ENCODE measurements at regions not wholly inside any gene's neighbourhood (a gene's known extent, or its start where the extent isn't known, plus 50 kb on each side); places are given as distances from the start of the nearest gene placed in this dataset.
A peak's percentile ranks its signal among the peaks of the same experiment; 100 is the strongest.

DNA sequence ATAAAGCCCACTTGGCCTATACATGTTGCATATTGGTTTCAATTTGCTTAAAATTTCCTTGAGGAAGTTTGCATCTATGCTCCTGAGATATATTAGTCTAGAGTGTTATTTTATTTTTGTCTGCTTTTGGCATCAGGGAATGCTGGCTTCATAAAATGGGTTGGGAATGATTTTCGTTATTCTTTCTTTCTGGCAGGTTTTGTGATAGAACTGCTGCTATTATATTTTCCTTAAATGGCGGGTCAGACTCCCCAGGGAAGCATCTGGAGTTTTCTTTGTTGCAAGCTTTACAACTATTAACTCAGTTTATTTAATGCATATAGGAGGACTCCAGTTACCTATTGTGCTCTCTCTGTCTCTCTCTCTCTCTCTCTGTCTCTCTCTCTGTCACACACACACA lies 82.0 kb upstream of the WDR17 start:
- Histone ChIP-seq H3K4me3 (ENCODE audit: low read depth, low read length) (no peak overlapping the region), H3K27ac (ENCODE audit: low read depth, low read length) (no peak overlapping the region), H3K9ac (ENCODE audit: low read depth, low read length) (no peak overlapping the region), H3K36me3 (ENCODE audit: control insufficient read depth, insufficient read depth, low read length) (no peaks in the 10 kb centered on the region), H3K27me3 (ENCODE audit: control insufficient read depth, insufficient read depth, low read length) (no peaks in the 10 kb centered on the region), H3K4me1 (ENCODE audit: control insufficient read depth, insufficient read depth, low read length) (peaks cover 7% of the 10 kb centered on the region), H3K9me3 (ENCODE audit: control insufficient read depth, insufficient read depth, low read length) (no peaks in the 10 kb centered on the region)

DNA sequence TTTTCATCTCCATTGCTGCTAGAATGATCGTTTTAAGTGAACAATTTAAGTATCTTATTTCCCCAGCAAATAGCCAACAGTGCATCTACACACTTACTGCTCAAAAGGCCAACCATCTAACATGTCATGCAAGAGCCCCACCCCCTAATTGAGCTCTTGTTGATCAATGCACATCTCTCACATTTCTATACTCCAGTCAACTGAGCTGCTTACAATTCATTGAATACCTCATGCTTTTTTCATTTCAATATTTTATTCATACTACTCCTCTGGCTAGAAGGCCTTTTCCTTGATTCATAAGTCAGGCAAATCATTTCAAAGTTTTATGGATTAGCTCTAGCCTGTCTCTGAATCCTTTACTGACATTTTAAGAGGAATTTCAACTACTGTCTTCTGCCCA lies 79.0 kb upstream of the WDR17 start:
- Histone ChIP-seq H3K27me3 (ENCODE audit: control insufficient read depth, insufficient read depth, low read length) (no peaks in the 10 kb centered on the region), H3K36me3 (ENCODE audit: control insufficient read depth, insufficient read depth, low read length) (no peaks in the 10 kb centered on the region), H3K4me1 (ENCODE audit: control insufficient read depth, insufficient read depth, low read length) (peaks cover 10% of the 10 kb centered on the region), H3K9me3 (ENCODE audit: control insufficient read depth, insufficient read depth, low read length) (no peaks in the 10 kb centered on the region), H3K9ac (ENCODE audit: low read depth, low read length) (no peak overlapping the region), H3K4me3 (ENCODE audit: low read depth, low read length) (no peak overlapping the region), H3K27ac (ENCODE audit: low read depth, low read length) (no peak overlapping the region)

DNA sequence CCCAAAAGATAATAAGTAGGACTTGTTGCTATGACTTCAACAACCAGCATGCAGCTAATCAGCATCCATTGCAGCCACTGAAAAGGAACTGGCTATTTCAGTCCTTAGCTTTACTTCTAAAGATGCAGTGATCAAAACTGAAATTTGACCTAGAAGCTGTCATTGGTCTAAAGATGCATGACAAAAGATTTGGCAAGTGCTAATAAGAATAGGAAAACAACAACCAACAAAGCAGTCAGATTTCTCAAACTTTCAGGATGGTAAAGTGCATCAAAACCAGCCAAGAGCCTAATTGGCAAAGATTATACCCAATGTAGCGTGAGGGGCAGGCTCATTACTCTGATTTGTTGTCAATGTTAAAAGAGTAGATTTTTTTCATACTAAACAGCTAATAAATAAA lies 77.1 kb upstream of the WDR17 start:
- H3K9me3 ChIP-seq (ENCODE audit: control insufficient read depth, insufficient read depth, low read length), result no peaks in the 10 kb centered on the region
- H3K27ac ChIP-seq (ENCODE audit: low read depth, low read length), result no peak overlapping the region

GRCh38 chr4:175996206-175996605 lies 69.4 kb upstream of the WDR17 start:
- H3K4me3 ChIP-seq (ENCODE audit: low read depth, low read length), result no peak overlapping the region
- H3K9ac ChIP-seq (ENCODE audit: low read depth, low read length), result no peak overlapping the region
- H3K27me3 ChIP-seq (ENCODE audit: control insufficient read depth, insufficient read depth, low read length), result peaks cover 12% of the 10 kb centered on the region
- H3K36me3 ChIP-seq (ENCODE audit: control insufficient read depth, insufficient read depth, low read length), result no peaks in the 10 kb centered on the region
- H3K27ac ChIP-seq (ENCODE audit: low read depth, low read length), result no peak overlapping the region
- H3K4me1 ChIP-seq (ENCODE audit: control insufficient read depth, insufficient read depth, low read length), result peaks cover 35% of the 10 kb centered on the region
- H3K9me3 ChIP-seq (ENCODE audit: control insufficient read depth, insufficient read depth, low read length), result no peaks in the 10 kb centered on the region

More for the DNA sequence above, 77.1 kb upstream of the WDR17 start:
- Histone ChIP-seq H3K36me3 (ENCODE audit: control insufficient read depth, insufficient read depth, low read length) (no peaks in the 10 kb centered on the region), H3K27me3 (ENCODE audit: control insufficient read depth, insufficient read depth, low read length) (no peaks in the 10 kb centered on the region), H3K4me3 (ENCODE audit: low read depth, low read length) (no peak overlapping the region), H3K4me1 (ENCODE audit: control insufficient read depth, insufficient read depth, low read length) (peaks cover 10% of the 10 kb centered on the region), H3K9ac (ENCODE audit: low read depth, low read length) (no peak overlapping the region)

DNA sequence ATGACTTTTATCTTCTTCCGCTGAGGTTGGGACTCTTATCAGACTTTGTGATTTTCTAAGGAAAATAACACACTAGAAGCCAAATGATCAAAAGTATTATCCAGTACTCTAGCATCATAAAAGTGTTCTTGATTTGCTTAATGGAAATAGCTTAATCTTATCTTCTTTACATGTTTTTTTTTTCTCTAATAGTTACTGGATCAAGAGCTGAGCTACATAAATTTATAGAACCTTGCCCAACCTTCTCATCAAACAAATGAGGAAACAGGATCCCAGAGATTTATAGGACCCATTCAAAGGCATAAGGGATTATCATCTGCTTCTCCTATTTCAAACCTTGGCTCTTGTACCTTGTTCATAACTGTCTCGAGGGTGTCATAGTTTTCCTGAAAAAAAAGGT lies 68.3 kb upstream of the WDR17 start:
- peaks cover 35% of the 10 kb centered on the region for H3K4me1 ChIP-seq (ENCODE audit: control insufficient read depth, insufficient read depth, low read length)
- peaks cover 21% of the 10 kb centered on the region for H3K27me3 ChIP-seq (ENCODE audit: control insufficient read depth, insufficient read depth, low read length)
- H3K9me3 ChIP-seq (ENCODE audit: control insufficient read depth, insufficient read depth, low read length), result no peaks in the 10 kb centered on the region
- no peaks in the 10 kb centered on the region for H3K36me3 ChIP-seq (ENCODE audit: control insufficient read depth, insufficient read depth, low read length)
- no peak overlapping the region for H3K9ac ChIP-seq (ENCODE audit: low read depth, low read length)
- H3K27ac ChIP-seq (ENCODE audit: low read depth, low read length), result no peak overlapping the region
- H3K4me3 ChIP-seq (ENCODE audit: low read depth, low read length), result no peak overlapping the region

- H3K4me1 ChIP-seq (ENCODE audit: control insufficient read depth, insufficient read depth, low read length), result peaks cover 35% of the 10 kb centered on the region
- peaks cover 33% of the 10 kb centered on the region for H3K27me3 ChIP-seq (ENCODE audit: control insufficient read depth, insufficient read depth, low read length)
- H3K4me3 ChIP-seq (ENCODE audit: low read depth, low read length), result no peak overlapping the region
- H3K36me3 ChIP-seq (ENCODE audit: control insufficient read depth, insufficient read depth, low read length), result no peaks in the 10 kb centered on the region
- H3K27ac ChIP-seq (ENCODE audit: low read depth, low read length), result no peak overlapping the region
- H3K9ac ChIP-seq (ENCODE audit: low read depth, low read length), result no peak overlapping the region
- no peaks in the 10 kb centered on the region for H3K9me3 ChIP-seq (ENCODE audit: control insufficient read depth, insufficient read depth, low read length)
Measured at GRCh38 chr4:175998782-175999181, 66.9 kb upstream of the WDR17 start.

DNA sequence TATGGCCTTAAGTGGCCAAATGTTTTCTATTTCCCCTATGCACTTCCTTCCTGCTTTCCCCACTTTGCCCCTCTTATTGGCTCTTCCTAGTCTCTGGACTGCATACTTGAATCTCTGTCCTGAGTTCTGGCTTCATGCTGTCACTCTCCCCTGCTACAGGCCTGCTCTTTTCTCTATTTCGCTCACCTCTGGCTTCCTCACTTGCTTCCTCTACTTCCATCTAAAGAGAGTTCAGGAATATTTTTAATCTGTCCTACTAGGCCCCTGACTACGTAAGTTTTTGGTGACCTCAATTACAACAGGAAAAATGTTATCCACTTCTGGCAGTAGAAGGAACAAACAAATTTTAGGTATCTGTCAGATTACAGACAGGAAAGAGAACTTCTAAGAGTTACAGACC lies 65.7 kb upstream of the WDR17 start:
- Histone ChIP-seq H3K4me3 (ENCODE audit: low read depth, low read length) (no peak overlapping the region), H3K27ac (ENCODE audit: low read depth, low read length) (no peak overlapping the region), H3K9ac (ENCODE audit: low read depth, low read length) (no peak overlapping the region)

GRCh38 chr4:176001151-176002006 lies 64.3 kb upstream of the WDR17 start:
- H3K36me3 ChIP-seq (ENCODE audit: control insufficient read depth, insufficient read depth, low read length), result no peaks in the 10 kb centered on the region
- peak overlapping the region; percentile 71 for H3K4me3 ChIP-seq (ENCODE audit: low read depth, low read length)
- H3K9me3 ChIP-seq (ENCODE audit: control insufficient read depth, insufficient read depth, low read length), result no peaks in the 10 kb centered on the region
- peak overlapping the region; percentile 29 for H3K27ac ChIP-seq (ENCODE audit: low read depth, low read length)
- H3K27me3 ChIP-seq (ENCODE audit: control insufficient read depth, insufficient read depth, low read length), result peaks cover 33% of the 10 kb centered on the region
- peaks cover 28% of the 10 kb centered on the region for H3K4me1 ChIP-seq (ENCODE audit: control insufficient read depth, insufficient read depth, low read length)
- H3K9ac ChIP-seq (ENCODE audit: low read depth, low read length), result peak overlapping the region; percentile 34; the same call in 1 of the 2 replicates

More for the DNA sequence above, 65.7 kb upstream of the WDR17 start:
- peaks cover 33% of the 10 kb centered on the region for H3K27me3 ChIP-seq (ENCODE audit: control insufficient read depth, insufficient read depth, low read length)
- no peaks in the 10 kb centered on the region for H3K9me3 ChIP-seq (ENCODE audit: control insufficient read depth, insufficient read depth, low read length)
- peaks cover 35% of the 10 kb centered on the region for H3K4me1 ChIP-seq (ENCODE audit: control insufficient read depth, insufficient read depth, low read length)
- no peaks in the 10 kb centered on the region for H3K36me3 ChIP-seq (ENCODE audit: control insufficient read depth, insufficient read depth, low read length)

DNA sequence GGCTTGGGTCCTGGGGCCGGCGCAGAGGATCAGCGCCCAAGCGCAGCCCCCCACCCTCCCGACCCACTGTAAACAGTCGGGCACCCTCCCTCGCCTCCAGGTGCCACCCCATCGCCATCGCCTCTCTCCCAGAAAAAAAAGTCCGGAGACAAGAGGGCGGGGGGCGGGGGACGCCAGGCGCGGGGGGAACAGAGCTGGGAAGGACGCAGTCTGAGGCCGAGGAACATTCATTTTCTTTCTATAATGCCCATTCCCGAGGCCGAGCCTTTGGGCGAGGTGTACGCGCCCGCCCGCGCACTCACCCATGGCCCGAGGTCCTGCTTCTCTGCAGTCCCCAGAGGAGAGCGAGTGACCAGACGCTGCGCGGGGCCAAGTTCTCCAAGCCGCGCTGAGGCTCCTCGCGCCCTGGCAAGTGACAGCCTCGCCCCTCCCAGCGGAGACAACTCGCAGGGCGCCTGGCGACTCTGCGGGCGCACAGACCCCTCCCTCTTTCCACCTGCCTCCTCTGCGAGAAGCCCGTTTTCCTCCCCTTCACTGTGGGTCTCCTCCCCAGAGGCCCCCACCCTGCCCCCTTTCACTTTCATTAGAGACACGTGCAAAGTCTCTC lies 63.5 kb upstream of the WDR17 start:
- Histone ChIP-seq H3K27me3 (ENCODE audit: control insufficient read depth, insufficient read depth, low read length) (peaks cover 33% of the 10 kb centered on the region), H3K9me3 (ENCODE audit: control insufficient read depth, insufficient read depth, low read length) (no peaks in the 10 kb centered on the region), H3K4me1 (ENCODE audit: control insufficient read depth, insufficient read depth, low read length) (peaks cover 20% of the 10 kb centered on the region), H3K27ac (ENCODE audit: low read depth, low read length) (no peak overlapping the region), H3K9ac (ENCODE audit: low read depth, low read length) (no peak overlapping the region), H3K4me3 (ENCODE audit: low read depth, low read length) (peak overlapping the region; percentile 71), H3K36me3 (ENCODE audit: control insufficient read depth, insufficient read depth, low read length) (no peaks in the 10 kb centered on the region)

DNA sequence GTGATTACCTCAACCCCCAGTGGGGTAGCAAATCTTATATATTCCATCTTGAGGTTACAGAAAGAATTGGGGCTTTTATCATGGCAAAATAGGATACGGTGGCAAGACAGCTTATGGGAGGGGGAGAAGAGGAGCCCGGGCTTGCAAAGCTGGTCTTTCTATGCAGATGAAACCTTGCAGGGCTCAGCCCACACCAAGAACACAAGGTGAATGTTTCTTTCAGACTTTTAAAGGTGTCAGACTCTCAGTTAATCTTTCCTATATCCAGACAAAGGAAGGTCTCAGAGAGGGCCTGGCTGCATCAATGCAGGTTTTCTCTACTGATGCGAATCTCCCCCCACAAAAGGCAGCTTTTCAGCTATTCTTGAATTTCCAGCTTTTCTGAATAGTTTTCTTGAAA lies 59.9 kb upstream of the WDR17 start:
- H3K9ac ChIP-seq (ENCODE audit: low read depth, low read length), result no peak overlapping the region
- H3K27ac ChIP-seq (ENCODE audit: low read depth, low read length), result no peak overlapping the region
- H3K9me3 ChIP-seq (ENCODE audit: control insufficient read depth, insufficient read depth, low read length), result no peaks in the 10 kb centered on the region
- peaks cover 26% of the 10 kb centered on the region for H3K27me3 ChIP-seq (ENCODE audit: control insufficient read depth, insufficient read depth, low read length)
- no peaks in the 10 kb centered on the region for H3K36me3 ChIP-seq (ENCODE audit: control insufficient read depth, insufficient read depth, low read length)
- H3K4me1 ChIP-seq (ENCODE audit: control insufficient read depth, insufficient read depth, low read length), result peaks cover 3% of the 10 kb centered on the region
- no peak overlapping the region for H3K4me3 ChIP-seq (ENCODE audit: low read depth, low read length)

DNA sequence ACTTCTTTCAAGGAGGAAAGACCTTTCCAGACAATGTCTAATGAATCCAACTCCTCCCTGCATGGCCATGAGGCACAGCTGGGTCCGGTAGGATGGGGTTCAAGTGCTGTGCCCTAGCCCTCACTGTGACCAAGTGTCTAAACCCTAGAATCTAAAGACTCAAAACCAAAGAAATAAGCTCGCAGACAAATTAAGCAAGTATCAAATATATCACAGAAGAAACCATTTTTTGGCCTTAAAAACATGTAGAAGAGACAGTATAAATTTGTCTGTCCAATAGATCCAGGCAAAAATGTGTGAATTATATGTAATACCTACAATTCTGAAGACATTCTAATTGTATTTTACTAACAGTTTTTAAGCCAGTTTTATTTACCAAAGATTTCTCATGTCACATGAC lies 56.4 kb upstream of the WDR17 start:
- Histone ChIP-seq H3K36me3 (ENCODE audit: control insufficient read depth, insufficient read depth, low read length) (no peaks in the 10 kb centered on the region), H3K9ac (ENCODE audit: low read depth, low read length) (no peak overlapping the region), H3K27ac (ENCODE audit: low read depth, low read length) (no peak overlapping the region), H3K4me3 (ENCODE audit: low read depth, low read length) (no peak overlapping the region), H3K4me1 (ENCODE audit: control insufficient read depth, insufficient read depth, low read length) (no peaks in the 10 kb centered on the region), H3K27me3 (ENCODE audit: control insufficient read depth, insufficient read depth, low read length) (no peaks in the 10 kb centered on the region), H3K9me3 (ENCODE audit: control insufficient read depth, insufficient read depth, low read length) (no peaks in the 10 kb centered on the region)
